Endothelial cell of umbilical vein (primary cell): ENCODE measurements at regions not wholly inside any gene's neighbourhood (a gene's known extent, or its start where the extent isn't known, plus 50 kb on each side); places are given as distances from the start of the nearest gene placed in this dataset.

Experiments used
- BruUV-seq: library from RNA; stranded (reverse); fragments of 400-500 nt; replicated peaks from 2 replicates; lab custom pipeline; 2021; lab: Mats Ljungman, UMichigan
- CTCF ChIA-PET: fragments of 300-600, 350-600 bp; sonication (Branson Sonifier 250); formaldehyde crosslinking; loops from one replicate; lab custom pipeline; 2021; ENCODE audit warnings: antibody characterized with exemption, inconsistent platforms; lab: Charles Lee
- POLR2A ChIA-PET: fragments of 300-600, 350-600 bp; sonication (Branson Sonifier 250); formaldehyde crosslinking; loops from one replicate; lab custom pipeline; 2021; ENCODE audit warnings: antibody characterized with exemption, inconsistent platforms; lab: Charles Lee
- DNase-seq: peaks from one replicate; pipeline ENCODE4 v3.0.0-alpha.2; 2011; ENCODE audit warnings: low read depth, low spot score
- FAIRE-seq: peaks from 2 replicates; lab custom pipeline; 2011; peaks lifted over from hg19 to GRCh38; lab: Jason Lieb, UNC
- H2AFZ ChIP-seq: 2 replicates; pipeline ENCODE4 v1.6.0; 2012; ENCODE audit warnings: low read depth, low read length, control low read depth, inconsistent platforms
- H3K27ac ChIP-seq: 2 replicates; pipeline ENCODE4 v1.5.1; 2011; ENCODE audit warnings: low read depth, mild to moderate bottlenecking, control low read depth, low read length, moderate library complexity; ENCODE audit not compliant: insufficient read depth
- H3K27me3 ChIP-seq, 2 experiments: 2 replicates each; pipeline versions ENCODE4 v1.6.0 to v1.6.1; 2011; ENCODE audit warnings: low read length in 2 of 2, mixed read lengths in 1 of 2; ENCODE audit not compliant: control insufficient read depth in 2 of 2, insufficient read depth in 2 of 2
- H3K36me3 ChIP-seq, 2 experiments: 2 replicates in 1 of 2; 3 replicates in 1 of 2; pipeline ENCODE4 v1.5.1; 2011; ENCODE audit warnings: low read length in 2 of 2, mild to moderate bottlenecking in 1 of 2, moderate library complexity in 1 of 2; ENCODE audit not compliant: control insufficient read depth in 2 of 2, insufficient read depth in 2 of 2; ENCODE audit errors: extremely low read depth in 1 of 2
- H3K4me1 ChIP-seq: 3 replicates; pipeline ENCODE4 v1.5.1; 2011; ENCODE audit warnings: mild to moderate bottlenecking, low read length; ENCODE audit not compliant: control insufficient read depth, insufficient read depth; ENCODE audit errors: extremely low read depth
- H3K4me2 ChIP-seq: 2 replicates; pipeline ENCODE4 v1.6.1; 2011; ENCODE audit warnings: low read length, control low read depth, mixed read lengths; ENCODE audit not compliant: insufficient read depth
- H3K4me3 ChIP-seq, 3 experiments: fragments of 200-600 bp in 1 of 3; sonication (generic), shearing (Covaris generic) in 1 of 3; replicated peaks in 1 of 3; 2 replicates each; pipeline ENCODE4 v1.5.1; 2011 to 2016; ENCODE audit warnings: control low read depth in 3 of 3, low read length in 3 of 3, mild to moderate bottlenecking in 2 of 3, inconsistent platforms in 1 of 3, low read depth in 1 of 3, moderate library complexity in 1 of 3; ENCODE audit not compliant: insufficient read depth in 1 of 3
- H3K79me2 ChIP-seq: 2 replicates; pipeline ENCODE4 v1.6.0; 2012; ENCODE audit warnings: low read length, inconsistent platforms; ENCODE audit not compliant: control insufficient read depth, insufficient read depth
- H3K9ac ChIP-seq: replicated peaks from 2 replicates; pipeline ENCODE3; 2011; ENCODE audit warnings: low read length, control low read depth; ENCODE audit not compliant: insufficient read depth; ENCODE audit errors: extremely low read depth
- H3K9me1 ChIP-seq: replicated peaks from 3 replicates; pipeline ENCODE4 v1.6.0; 2011; ENCODE audit warnings: mild to moderate bottlenecking, low read length; ENCODE audit not compliant: control insufficient read depth, insufficient read depth; ENCODE audit errors: extremely low read depth
- H3K9me3 ChIP-seq: replicated peaks from 2 replicates; pipeline ENCODE4 v1.5.1; 2012; ENCODE audit warnings: low read length, inconsistent platforms; ENCODE audit not compliant: control insufficient read depth, insufficient read depth
- H4K20me1 ChIP-seq: replicated peaks from 2 replicates; pipeline ENCODE3; 2011; ENCODE audit warnings: mild to moderate bottlenecking, low read length; ENCODE audit not compliant: control insufficient read depth, insufficient read depth; ENCODE audit errors: extremely low read depth
- EZH2 ChIP-seq: IDR thresholded peaks from 2 replicates; pipeline ENCODE4 v1.6.1; 2012; ENCODE audit warnings: borderline replicate concordance, low read depth, mild to moderate bottlenecking, moderate library complexity, low read length, inconsistent platforms; ENCODE audit not compliant: severe bottlenecking
- FOS ChIP-seq: IDR thresholded peaks from 2 replicates; pipeline ENCODE4 v1.6.1; 2011; ENCODE audit warnings: mild to moderate bottlenecking, low read length, moderate library complexity, borderline replicate concordance; ENCODE audit not compliant: insufficient read depth
- GATA2 ChIP-seq: IDR thresholded peaks from 2 replicates; pipeline ENCODE4 v1.7.0; 2011; ENCODE audit warnings: low read depth, mild to moderate bottlenecking, moderate library complexity, mixed read lengths, low read length; ENCODE audit not compliant: insufficient read length, insufficient read depth
- JUN ChIP-seq: IDR thresholded peaks from 2 replicates; pipeline ENCODE4 v1.6.1; 2011; ENCODE audit warnings: borderline replicate concordance, low read depth; ENCODE audit not compliant: insufficient read length, insufficient read depth
- MYC ChIP-seq: IDR thresholded peaks from one replicate; pipeline ENCODE4 v1.6.1; 2011; ENCODE audit warnings: mild to moderate bottlenecking, low read depth, low read length
- POLR2A ChIP-seq: IDR thresholded peaks from 2 replicates; pipeline ENCODE4 v1.6.1; 2012; ENCODE audit warnings: low read depth, mild to moderate bottlenecking, control low read depth, low read length
- POLR2AphosphoS5 ChIP-seq: IDR thresholded peaks from 2 replicates; pipeline ENCODE4 v1.6.1; 2012; ENCODE audit warnings: low read depth, mild to moderate bottlenecking, control low read depth, low read length, moderate library complexity; ENCODE audit not compliant: insufficient read depth
- dilution Hi-C: fragments of 300-500 bp; cut with MboI; formaldehyde crosslinking; loops from one replicate; pipeline ENCODE4 v1.15.0; 2019; ENCODE audit warnings: low sequenced_read_pairs; ENCODE audit not compliant: extremely low pct_ligation_motif_present
- intact Hi-C: fragments of 100-400 bp; cut with micrococcal nuclease; formaldehyde crosslinking; loops from one replicate; pipeline ENCODE4 v1.10.0; 2022
- TF ChIP-seq, protein P1 (sequence below): IDR thresholded peaks from 2 replicates; pipeline ENCODE4 v1.6.1; 2011; ENCODE audit not compliant: insufficient read depth, insufficient read length
- TF ChIP-seq, protein P2 (sequence below), 2 donors: IDR thresholded peaks; 1 replicate in 1 of 2; 2 replicates in 1 of 2; pipeline ENCODE4 v1.5.1; 2011; ENCODE audit warnings: low read length in 2 of 2, mild to moderate bottlenecking in 2 of 2, moderate library complexity in 2 of 2, control low read depth in 1 of 2, inconsistent platforms in 1 of 2, low read depth in 1 of 2; ENCODE audit not compliant: insufficient read depth in 1 of 2; ENCODE audit errors: extremely low read depth in 1 of 2

GRCh38 chr14:50002926-50003212 lies 110.0 kb downstream of the ARF6 start:
- ChIA-PET POLR2A (interaction anchor here (0.9 kb wide), 1 partner anchor 111 kb away, joined by 3 read pairs; no protein-coding TSS in a partner anchor), CTCF (interaction anchor here (1.1 to 2.3 kb wide), 9 partner anchors 31 to 141 kb away, joined by 4 to 12 read pairs (median 7); no protein-coding TSS in a partner anchor)
- no peaks in the 10 kb centered on the region for H3K79me2 ChIP-seq
- H3K4me1 ChIP-seq: peaks cover 39% of the 10 kb centered on the region
- intact Hi-C loops: loop anchor here (1.0 to 5.0 kb wide), 2 partner anchors 37 to 104 kb away; no protein-coding TSS in a partner anchor
- TF ChIP-seq, protein P1, sequence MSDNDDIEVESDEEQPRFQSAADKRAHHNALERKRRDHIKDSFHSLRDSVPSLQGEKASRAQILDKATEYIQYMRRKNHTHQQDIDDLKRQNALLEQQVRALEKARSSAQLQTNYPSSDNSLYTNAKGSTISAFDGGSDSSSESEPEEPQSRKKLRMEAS: no peak
- TF ChIP-seq JUN: no peak
- TF ChIP-seq GATA2: no peak
- TF ChIP-seq MYC: no peak
- TF ChIP-seq EZH2: no peak
- TF ChIP-seq, protein P2, sequence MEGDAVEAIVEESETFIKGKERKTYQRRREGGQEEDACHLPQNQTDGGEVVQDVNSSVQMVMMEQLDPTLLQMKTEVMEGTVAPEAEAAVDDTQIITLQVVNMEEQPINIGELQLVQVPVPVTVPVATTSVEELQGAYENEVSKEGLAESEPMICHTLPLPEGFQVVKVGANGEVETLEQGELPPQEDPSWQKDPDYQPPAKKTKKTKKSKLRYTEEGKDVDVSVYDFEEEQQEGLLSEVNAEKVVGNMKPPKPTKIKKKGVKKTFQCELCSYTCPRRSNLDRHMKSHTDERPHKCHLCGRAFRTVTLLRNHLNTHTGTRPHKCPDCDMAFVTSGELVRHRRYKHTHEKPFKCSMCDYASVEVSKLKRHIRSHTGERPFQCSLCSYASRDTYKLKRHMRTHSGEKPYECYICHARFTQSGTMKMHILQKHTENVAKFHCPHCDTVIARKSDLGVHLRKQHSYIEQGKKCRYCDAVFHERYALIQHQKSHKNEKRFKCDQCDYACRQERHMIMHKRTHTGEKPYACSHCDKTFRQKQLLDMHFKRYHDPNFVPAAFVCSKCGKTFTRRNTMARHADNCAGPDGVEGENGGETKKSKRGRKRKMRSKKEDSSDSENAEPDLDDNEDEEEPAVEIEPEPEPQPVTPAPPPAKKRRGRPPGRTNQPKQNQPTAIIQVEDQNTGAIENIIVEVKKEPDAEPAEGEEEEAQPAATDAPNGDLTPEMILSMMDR (IDR thresholded peaks at IDR 0.05; ENCODE audit: extremely low read depth in 1 of 2, insufficient read depth in 1 of 2, low read depth in 1 of 2, low read length in 2 of 2): no peak
- no peak for TF ChIP-seq POLR2AphosphoS5
- no peak for TF ChIP-seq FOS
- no peak for TF ChIP-seq POLR2A
- no peaks in the 10 kb centered on the region for H3K9me3 ChIP-seq
- dilution Hi-C loops: no loop called here
- no peaks in the 10 kb centered on the region for H3K27me3 ChIP-seq
- BruUV-seq: no TSS peak
- H3K36me3 ChIP-seq: no peaks in the 10 kb centered on the region
- no peak for DNase-seq
- peak overlapping the region; percentile 95 for H2AFZ ChIP-seq
- H4K20me1 ChIP-seq: no peaks in the 10 kb centered on the region
- peak overlapping the region; percentile 12 for H3K9ac ChIP-seq
- peak overlapping the region; percentile 71 for H3K4me2 ChIP-seq
- H3K27ac ChIP-seq: no peak overlapping the region
- peak; percentile 80 for FAIRE-seq
- no peaks in the 10 kb centered on the region for H3K9me1 ChIP-seq
- H3K4me3 ChIP-seq: peak overlapping the region; percentile 38 to 67 (median 57)
